ENCODE measurements at regions not wholly inside any gene's neighbourhood (a gene's known extent, or its start where the extent isn't known, plus 50 kb on each side); places are given as distances from the start of the nearest gene placed in this dataset.
"Not testable (repeated sequence)": the region's sequence is repeated elsewhere in the genome, so short reads cannot be mapped to it uniquely, and the experiment has no call there.

DNA sequence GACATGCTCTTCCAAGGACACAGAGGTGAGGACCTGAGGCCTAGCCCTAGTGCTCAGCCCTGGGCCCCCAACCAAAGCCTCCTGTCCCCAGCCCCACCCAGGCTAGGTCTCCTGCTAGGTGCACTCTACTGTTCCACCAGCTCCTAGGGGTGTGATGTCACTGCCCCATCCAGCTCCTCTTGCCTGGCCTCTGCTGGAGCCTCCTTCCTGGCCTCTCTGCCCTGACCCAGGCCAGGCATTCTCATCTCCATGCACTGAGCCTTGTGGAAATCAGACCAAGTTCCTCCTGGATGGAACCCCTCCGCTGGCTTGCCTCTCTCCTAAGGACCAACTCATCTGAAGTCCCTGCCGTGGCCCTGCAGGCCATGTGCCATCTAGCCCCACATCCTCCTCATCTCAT is 156.8 kb downstream of the INHBB start:
- no peak for DNase-seq

DNA sequence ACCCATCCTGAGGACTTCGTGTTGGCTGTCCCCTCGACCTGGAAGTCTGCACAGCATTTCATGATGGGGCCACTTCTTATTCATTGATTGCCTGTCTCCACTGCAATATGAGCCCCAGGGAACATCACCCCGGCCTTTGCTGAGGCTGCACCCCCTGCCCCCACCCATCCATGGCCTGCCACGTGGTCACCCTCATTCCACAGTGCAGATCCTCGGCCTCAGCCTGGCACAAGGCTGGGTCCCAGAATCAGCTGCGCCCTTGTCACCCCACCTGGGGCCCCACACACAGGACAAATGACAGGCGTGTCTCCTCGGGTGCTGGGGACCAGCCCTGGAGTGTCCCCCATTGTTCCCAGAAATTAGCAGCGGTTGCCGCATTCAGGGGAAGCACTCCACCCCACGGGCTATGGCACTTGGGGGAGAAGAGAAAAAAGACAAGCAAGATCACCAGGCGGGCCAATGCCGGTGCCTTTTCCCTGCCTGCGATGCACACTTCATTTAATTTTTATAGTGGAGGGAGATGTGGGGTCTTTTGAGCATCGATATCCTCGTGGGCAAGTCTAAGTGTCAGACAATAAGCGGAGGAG is 157.4 kb downstream of the INHBB start:
- DNase-seq: no peak

DNA sequence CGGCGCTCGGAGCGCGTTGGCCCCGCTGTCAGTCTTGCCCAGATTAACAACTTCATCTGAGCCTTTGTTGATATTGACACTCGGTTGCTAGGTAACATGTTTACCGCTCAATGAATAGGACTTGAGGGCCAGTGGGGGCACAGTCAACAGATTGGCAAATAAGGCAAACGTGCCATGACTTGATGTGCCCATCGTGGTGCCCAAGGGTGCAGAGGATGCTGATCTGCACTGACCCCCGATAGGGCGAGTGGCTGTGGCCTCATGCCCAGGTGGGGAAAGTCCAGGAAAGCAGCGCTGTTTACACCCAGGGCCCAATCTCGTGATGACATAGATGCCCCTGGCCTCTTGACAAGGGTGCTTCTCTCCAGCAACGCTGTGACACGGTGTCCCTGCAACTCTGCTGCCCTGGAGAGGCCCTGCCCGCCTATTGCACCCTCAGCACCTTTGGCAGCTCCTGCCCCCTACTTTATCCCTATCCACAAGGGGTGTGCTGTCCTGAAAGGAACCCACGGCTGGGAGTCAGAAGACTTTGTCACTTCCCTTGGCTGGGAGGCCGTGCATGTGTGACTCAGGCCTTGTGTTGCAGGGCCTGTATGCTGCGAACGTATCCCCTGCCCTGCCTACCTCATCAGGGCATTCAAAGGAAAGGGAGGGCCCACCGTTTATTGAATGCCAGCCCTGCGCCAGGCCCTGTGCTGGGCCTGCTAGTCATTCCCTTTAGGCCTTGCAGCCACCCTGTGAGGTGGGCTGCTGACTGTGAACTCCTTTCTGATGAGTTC is 158.0 kb downstream of the INHBB start:
- DNase-seq: no peak

DNA sequence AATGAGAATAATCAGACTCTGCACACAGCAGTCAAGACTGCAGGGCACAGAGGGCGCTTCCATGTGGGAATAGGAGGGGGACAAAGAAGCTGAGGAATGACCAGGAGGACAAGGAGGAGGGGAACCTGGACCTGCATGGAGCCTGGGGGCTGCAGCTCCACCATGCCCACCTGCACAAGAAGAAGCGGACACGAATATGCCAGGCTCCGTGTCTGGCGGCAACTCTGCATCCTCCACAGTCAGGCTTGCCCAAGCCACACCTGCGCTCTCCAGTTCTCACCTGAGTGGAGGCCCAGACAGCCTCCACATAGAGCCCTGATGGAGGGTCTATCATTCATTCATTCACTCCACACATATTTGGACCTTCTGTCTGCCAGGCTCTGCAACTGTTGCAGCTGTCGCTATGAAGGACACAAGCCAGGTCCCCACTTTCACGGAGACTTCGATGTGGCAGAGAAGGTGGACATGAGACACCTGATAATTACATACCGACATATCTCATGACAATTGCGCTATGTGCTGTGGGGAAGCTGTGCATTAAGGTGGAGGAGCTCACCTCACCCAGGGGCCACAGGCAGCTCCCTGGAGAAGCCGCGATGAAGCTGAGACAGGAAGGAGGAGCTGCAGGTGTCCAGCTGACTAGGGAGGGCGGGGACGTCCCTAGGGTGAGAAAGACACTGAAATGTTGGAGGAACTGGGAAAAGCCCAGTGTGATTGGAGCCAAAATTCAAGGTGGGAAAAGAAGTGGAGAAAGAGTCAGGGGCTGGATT is 159.2 kb downstream of the INHBB start:
- DNase-seq: no peak

DNA sequence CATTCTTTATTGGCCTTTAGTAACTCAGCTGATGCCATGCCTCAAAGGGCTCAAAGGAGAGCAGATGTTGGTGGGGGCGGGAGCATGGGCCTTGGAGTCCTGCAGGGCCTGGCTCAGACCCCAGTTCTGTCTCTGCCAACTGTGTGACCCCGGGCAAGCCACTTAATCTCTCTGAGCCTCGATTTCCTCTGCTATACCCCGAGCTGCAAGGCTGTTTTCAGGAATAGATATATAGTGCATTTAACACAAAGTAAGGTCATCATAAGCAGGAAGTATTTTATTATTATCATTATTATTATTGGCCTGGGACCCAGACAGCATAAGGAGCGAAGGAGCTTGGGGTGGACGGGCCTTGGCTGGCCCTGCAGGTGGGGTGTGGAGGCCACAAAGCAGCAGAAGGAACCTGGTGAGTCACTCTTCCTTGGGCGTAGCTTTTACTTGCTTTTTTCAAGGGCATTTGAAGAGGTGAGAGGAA is 162.7 kb downstream of the INHBB start:
- DNase-seq: no peak

DNA sequence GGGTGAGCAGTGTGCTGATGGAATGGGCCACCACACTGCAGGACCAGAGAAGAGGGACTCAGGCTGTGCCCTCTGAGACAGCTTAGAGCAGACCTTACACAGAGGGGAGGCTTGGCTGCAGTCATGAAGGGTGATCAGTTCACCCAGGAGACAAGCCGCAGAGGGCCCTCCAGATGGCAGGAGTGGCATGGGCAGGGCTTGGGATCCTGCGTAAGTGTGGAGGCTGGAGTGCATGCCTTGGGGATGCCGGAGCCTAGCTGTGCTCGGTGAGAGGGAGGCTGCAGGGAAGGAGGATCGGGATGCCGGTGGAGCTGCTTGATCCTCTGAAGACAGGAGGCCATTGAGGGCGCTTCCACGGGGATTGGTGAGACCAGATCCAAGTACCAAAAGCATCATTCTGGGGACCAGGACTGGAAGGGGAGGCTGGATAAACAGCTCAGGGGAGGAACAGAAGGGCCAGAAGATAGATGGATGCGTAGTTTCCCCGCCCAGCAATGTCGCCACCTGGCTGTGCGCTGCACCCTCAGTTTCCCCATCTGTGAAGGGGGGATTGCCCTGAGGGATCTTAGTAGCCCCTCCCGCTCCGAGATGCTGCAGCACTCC is 163.4 kb downstream of the INHBB start:
- DNase-seq: no peak

DNA sequence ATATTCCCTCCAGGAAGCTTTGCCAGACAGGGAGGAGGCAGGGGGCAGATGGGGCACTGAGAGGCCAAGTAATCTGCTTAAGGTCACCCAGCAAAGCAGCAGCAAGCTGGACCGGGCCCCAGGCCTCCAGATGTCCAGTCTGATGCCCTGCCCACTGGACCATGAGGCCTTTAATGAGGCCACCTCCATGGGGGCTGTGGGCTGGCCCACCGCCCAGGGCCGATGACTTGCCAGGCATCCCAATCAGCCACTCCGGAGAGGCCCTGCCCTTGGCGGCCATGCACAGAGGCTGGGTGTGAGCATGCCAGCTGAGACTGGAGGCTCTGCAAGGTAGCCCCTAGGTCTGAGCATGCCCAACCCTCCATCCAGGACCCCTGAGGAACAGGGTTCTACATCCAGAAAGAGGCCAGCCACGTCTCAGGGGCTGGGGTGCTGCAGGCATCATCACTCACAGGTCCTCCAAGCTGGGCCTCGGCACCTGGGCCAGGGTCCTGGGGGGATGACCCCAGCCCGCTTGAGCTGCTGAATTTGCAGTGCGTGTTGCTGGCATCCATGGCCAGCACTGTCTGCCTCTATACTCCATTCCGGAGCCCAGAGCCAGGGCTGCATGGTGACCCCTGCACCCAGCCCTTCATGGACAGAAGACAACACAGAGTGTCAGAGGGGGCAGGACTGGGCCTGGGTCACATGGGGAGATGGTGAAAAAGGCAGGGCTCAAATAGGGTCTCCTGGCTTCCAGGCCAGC is 164.2 kb downstream of the INHBB start:
- DNase-seq: no peak

DNA sequence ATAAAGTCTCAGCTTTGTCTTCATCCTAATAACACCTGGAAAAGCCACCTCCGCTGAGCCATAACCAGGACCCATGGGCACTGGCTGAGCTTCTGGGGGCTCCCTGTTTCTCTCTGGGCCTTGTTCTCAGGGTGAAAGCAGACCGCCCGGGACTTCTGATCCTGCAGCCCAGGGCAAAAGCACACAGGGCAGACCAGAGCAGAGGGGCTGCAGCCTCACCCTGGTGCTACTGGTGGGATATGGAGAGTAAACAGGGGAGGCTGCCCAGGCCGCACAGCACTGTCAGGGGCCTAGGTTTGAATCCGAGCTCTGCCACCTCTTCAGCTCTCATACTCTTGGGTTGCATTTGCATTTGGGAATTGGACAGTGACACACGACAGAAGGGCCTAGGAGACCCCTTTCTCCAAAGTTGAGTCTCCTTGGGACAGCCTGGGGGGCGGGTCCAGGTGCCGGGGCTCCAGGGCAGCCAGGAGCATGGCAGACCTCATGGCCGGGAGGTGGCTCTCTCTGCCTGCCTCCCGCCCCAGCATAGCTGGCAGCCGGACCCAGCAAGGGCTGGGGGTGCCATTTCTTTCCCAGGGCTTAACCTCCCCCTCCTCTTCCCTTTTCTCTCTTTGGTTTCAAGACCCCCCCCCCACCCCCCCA is 164.9 kb downstream of the INHBB start:
- no peak for DNase-seq

DNA sequence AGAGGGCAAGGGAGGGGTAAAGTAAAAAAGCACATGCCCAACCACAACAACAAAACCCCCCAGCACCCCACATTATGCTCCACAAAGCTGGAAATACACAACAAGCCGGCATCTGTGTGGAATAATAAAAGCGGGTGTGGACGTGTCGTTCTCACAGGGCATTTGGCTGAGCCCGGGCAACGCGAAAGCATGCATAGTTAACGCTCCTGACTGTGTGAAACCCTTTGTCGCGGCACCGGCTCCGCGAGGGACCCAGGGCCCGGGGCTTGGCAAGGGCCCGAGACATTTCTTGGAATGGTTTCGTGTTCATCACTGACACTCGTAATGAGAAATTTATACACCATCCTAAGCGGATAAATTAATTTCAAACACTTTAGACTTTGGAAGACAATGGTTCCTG is 165.6 kb downstream of the INHBB start:
- DNase-seq: no peak

DNA sequence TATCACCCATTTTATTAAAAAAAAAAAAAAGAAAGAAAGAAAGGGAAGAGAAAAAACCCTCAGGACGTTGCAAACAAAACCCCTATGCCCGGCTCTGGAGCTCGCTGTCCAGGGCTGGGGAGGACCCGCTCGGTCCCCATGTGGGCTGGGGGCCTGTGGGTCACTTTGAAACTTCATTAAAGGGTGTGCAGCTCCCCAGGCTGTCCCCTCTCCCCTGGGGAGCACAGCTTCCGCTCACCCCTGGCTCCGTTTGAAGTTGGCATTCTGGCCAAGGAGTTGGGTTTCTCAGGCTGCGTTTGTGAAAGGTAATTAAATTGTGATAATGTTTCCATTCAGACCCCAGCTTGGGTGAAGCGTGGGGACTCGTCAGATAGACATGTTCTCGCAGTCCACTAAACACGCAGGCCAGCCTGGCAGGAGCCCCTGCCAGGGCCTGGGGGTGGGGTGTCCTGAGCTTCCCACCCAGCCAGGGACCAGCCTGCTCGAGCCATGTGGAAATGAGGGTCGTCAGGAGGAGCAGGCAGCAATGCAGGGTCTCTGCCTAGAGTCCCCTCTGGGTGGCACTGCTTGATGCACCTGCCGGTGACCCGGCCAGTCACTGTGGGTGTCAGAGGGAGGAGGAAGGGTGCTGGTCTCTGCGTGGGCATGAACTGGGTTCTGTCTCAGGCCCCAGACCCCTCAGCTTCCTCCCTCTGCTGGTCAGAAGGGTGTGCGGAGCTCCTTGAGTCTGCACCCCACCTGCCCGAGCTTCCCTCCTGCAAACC is 166.2 kb downstream of the INHBB start:
- DNase-seq: no peak

DNA sequence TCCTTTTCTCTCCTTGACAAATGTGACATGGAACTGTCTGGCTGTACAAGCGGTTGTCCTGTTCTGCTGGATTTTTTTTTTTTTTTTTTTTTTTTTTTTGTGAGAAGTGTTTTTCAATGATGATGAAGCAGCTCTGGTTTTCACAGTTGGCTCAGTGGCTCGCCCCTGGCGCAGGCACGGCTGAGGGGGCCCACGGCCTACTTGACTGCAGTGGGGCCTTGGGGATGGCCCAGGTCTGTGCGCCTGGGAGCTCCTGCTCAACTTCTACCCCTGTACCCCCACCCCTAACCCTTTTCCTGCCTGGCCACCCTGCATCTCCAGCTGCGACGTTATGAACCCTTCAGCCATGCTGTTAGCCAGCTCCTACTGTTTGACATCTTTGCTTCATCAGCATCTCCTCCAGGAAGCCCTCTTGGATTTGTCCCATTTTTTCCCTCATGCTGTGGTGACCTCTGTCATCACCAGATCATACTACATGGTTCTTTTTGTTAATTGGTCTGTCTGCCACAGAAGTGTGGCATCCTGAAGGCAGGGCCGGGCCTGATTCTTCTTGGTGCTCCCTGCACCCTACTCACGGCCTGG is 167.9 kb downstream of the INHBB start:
- no peak for DNase-seq

DNA sequence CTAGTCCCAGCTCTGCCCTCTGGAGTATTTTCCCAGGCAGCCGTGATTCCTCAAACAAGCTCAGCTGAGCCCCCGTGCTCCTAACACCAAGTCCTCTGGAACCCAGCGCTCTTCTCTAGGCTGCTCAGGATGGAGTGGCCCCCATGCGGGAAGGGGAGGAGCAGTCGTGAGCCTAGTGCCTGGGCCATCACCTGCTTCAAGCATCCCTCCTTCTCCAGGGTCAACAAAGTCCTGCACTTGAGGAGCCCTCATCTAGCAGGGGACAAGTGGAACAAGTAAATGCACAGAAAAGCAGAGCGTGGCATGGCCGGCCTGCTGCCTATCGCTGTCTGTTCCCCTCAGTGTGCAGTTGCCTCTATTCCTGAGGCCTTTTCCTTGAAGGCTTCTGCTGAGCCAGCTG is 168.6 kb downstream of the INHBB start:
- no peak for DNase-seq

DNA sequence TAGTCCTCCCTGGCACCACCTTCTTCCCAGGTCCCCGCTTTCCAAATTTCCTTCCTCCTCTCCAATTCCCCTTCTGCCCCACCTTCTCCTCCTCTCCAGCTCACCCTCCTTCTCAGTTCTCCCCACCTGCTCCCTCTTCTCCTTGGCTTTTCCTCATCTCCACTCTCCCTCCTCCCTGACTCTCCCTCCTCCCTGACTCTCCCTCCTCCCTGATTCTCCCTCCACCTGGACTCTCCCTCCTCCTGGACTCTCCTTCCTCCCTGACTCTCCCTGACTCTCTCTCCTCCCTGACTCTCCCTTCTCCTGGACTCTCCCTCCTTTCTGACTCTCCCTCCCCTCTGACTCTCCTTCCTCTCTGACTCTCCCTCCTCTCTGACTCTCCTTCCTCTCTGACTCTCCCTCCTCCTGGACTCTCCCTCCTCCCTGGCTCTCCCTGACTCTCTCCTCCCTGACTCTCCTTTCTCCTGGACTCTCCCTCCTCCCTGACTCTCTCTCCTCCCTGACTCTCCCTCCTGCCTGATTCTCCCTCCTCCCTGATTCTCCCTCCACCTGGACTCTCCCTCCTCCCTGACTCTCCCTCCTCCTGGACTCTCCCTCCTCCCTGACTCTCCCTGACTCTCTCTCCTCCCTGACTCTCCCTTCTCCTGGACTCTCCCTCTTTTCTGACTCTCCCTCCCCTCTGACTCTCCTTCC is 169.3 kb downstream of the INHBB start:
- DNase-seq: not testable (repeated sequence)

DNA sequence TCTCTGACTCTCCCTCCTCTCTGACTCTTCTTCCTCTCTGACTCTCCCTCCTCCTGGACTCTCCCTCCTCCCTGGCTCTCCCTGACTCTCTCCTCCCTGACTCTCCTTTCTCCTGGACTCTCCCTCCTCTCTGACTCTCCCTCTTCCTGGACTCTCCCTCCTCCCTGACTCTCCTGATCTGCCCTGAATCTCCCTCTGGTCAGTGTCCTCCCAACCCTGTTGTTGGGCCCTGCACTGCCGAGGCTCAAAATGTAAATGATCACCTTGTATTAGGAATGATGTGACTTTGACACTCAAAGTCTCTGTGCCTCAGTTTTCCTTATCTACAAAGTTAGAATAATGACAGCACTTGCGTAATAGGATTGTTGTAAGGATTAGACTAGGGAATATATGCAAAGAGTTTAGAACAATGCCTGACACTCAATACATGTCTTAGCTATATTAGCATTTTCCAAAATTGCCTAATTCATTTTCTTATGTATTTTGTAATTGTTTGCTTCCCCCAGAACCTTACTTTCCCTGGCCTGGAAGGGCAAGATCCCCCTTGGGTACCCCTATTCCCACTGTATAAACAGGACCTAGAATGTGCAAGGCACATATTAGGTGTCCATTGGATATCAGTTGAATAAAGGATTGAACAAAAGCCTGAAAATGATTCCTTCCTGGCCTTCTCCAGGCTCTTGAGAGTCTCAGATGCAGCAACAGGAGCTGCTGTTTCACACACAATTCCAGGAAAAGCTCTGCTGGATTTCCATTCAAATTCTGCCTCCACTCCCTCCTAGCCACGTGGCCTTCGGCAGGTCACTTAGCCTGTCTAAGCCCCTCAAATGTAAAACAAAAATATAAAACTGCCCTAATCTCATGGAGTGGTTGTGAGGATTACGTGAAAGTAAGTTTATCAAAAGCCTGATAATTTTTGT is 170.1 kb downstream of the INHBB start:
- no peak for DNase-seq

DNA sequence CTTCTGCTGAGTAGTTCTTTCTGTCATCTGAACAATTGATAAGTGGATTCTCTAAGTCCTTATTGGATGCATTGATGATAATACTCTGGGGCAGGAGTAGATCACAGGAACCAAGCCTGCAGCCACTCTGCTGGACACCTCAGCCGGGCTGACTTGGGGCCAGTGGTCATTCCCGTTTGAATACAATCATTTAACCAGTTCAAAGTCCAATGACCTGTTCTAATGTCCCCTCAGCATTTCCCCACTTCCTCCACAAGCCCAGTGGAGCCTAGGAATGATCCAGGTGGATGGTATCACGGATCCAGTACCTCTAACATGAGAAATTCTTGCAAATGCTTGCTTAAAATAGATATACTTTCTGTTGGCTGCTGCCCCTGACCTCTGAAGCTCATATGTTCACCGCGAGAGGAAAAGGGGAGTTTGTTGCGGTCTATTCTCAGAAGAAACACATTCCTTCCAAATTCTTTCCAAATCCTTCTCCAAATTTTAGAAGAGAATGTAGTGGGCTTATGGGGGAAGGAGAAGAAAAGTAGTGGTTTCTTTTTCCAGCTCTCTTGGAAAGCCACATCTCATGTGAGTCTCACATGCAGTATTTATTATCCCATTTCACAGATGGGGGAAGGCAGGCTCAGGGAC is 170.9 kb downstream of the INHBB start:
- DNase-seq: no peak

DNA sequence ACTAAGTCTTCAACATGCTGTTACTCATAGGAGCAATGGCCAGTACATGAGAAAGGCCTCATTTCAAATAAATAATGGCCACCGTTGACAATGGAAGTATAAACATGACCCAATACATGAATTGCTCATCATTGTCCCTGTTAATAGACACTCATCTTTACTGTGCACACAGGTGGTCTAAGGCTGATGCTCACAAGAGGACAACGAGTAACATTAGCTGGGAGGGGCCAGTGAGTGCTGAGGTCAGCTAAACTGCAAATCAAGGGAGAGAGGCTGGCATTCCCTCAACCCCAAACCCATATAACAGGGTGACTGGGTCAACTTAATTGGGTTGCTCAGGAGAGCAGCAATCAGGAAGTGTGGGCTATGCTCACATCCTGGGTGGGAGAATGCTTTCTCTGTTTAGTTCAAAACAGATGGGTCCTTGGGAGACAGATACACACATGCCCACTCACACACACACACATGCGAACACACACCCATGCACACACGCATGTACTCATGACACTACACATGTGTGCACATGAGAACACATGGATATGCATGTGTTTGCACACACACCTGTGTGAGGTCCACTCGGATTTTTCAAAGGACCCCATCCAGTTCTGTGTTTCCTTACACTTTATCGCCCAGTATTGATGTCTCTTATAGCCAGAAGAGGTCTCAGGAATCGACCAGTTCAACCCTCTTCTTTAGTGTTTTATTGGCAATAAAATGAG is 172.0 kb downstream of the INHBB start:
- DNase-seq: no peak

DNA sequence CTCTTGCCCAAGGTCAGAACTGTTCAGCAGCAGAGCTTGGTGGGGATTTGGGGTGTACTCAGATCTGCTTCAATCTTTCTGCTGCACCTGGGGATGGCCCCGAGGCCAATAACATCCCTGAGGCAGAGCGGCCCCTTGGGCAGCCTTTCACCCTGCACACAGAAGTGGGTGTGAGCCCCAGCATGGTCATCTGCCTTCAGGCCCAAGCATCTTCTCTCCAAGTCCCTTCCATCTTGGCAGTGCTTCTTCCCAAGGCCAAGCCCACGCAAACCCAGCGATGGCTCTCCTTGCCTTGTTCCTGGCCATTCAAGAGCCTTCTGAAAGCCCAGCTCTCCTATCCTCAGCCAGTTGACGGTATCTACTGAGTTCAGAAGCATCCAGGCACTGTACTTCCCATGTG is 172.9 kb downstream of the INHBB start:
- DNase-seq: no peak

DNA sequence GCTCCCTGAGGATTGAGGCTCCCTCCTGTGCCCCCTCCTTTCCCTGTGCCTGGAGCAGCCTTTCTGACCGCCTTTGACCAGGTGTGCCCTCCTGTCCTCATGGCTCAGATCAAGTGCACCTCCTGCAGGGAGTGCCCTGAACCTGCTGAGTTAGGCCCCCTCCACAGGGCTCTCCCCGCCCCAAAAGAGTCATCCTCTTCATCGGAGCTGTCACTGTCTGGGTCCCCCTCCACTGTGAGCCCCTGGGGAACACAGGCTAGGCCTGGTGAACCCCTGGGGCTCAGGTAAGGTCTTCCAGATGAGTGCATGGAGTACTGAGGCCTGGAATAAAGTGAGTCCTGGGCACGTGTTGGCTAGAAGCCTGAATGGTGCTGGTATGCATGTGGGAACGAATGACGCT is 173.5 kb downstream of the INHBB start:
- DNase-seq: no peak

All from NCI-H1048 (cell line).